UCSD-AML1 (cell line): ENCODE measurements at regions not wholly inside any gene's neighbourhood (a gene's known extent, or its start where the extent isn't known, plus 50 kb on each side); places are given as distances from the start of the nearest gene placed in this dataset.

Experiments used
- DNase-seq: peaks from one replicate; lab custom pipeline; 2025; ENCODE audit not compliant: unreplicated experiment; lab: John Stamatoyannopoulos, UW

GRCh38 chr2:15038366-15039364 lies 406.1 kb downstream of the LRATD1 start:
- no peak for DNase-seq

DNA sequence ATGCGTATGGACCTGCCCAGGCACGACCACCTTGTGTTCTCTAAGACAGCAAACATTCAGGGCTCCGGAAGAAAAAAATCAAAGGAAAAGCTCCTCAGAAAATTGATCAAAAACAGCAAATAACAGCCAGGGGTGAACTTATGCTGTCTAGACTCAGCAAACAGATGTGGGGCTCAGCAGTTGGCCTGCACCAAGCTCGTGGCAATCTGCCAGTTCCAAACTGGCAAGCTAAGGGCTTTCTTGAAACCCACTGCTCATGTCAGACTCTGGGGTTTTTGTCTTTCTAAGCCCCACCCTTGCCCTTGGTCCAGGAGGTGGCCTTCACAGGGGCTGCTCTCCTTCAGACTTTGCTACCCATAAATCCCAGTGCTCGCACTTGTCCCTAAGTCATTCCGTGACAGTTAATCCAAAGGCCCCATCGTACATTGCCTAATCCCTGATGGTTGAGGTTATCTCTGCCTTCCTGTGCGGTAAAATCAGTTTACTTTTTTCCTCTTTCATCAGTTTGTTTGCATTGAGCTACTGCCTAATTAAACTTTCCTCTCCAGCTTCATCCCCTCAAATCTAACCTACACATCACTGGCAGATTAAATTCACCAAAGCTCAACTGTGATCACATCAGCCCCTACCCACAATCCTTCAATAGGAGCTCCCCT lies 408.0 kb downstream of the LRATD1 start:
- DNase-seq: no peak

DNA sequence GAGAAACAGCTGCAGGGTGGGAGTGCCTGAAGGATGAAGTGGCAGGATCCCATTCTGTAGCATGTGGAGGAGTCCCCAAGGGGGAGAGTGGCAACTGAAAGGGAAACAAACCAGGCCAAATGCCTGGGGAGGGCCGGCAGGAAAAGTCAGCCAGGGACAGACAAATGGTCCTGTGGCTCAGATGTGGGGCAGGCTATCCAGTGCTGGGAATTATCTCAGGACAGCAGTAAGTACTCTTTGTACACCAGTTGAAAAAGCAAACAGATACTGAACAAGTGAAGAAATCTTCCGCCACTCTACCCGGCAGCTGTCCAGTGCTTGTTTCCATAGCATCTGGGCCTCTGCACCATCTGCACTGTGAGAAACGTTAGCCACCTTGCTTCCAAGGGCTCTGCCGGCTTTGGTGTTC lies 408.9 kb downstream of the LRATD1 start:
- no peak for DNase-seq

DNA sequence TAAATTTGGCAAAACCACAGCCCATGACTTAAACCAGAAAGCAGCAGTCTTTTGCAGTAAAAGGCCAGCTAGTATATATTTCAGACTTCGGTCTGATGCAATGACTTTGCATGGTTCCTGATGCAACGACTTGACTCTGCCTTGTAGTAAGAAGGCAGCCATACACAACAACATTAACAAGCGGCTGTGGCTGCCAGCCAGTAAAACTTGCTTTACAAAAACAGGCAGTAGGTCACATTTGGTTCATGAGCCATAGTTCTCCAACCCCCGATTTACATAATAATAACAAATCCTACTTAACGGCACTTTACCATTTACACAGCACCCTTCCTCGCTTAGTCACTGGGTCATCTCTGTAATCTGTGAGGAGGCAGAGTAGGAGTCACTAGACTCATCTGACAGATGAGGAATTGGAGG lies 410.3 kb downstream of the LRATD1 start:
- DNase-seq: no peak

DNA sequence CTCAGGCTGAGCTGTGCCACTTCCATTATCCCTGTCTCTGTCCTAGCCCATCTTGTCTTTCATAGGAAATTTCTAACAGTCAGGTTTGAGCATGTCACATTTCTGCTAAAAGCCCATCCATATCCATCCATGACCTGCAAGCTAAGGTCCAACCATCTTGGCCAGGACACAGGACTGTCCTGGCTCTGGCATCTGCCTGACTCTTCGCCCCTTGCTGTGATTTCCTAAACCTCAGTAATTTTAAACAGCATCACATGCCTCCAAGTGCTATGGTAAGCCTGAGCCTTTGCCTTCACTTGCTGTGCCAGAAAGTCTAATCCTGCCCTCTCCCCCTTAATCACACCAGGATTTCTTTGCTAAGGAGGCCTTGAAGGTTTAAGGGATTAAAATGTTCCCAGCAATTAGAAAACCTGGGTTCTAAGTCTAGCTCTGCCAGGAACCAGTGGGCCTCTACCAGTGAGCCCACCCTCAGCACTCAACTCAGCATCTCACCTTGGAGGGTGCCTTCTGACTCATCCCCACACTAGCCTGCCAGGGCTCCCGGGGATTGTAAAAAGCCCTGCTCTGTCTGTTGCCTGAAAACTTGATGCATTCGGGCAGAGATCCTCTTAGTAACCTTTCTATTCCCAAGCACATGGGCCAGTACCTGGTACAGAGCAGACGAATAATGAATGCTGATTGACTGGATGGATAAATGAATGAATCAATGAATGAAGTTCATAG lies 411.0 kb downstream of the LRATD1 start:
- no peak for DNase-seq

DNA sequence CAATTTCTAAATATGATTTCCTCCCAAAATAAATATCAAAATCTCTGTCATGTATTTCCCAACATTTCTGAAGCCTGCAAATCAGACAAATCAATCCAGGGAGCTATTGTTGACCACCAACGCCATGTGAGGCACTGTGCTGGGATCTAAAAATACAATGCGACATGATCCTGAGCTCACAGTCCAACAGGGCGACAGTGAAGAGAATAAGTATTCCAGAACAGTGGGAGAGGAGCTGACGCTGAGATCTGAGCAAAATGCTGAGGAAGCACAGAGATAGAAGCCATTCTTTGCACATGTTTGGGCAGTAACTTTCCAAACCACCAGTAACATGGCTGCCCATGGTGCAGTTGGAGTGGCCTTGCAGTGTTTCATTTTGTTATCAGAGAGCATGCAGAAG lies 412.5 kb downstream of the LRATD1 start:
- DNase-seq: no peak

- DNase-seq: no peak
Measured at GRCh38 chr2:15047184-15047583, 414.7 kb downstream of the LRATD1 start.

DNA sequence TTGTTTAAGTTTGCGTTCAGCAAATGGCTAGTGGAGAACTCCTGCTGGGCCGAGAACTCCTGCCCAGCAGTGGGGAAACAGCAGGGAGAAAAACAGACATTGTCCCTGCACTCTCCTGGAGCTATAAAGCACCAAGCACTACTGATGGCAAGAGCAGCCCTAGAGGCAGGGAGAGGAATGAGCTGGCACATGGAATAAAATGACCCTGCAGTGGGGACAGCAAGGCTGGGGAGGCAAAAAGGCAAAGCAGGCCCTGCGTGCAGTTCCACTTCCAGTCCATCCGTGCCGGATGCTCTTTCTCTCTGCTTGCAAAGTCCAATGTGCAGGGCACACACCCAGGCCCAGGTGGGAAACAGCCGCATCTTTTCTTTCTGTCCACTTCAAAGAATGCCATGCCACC lies 415.5 kb downstream of the LRATD1 start:
- no peak for DNase-seq

DNA sequence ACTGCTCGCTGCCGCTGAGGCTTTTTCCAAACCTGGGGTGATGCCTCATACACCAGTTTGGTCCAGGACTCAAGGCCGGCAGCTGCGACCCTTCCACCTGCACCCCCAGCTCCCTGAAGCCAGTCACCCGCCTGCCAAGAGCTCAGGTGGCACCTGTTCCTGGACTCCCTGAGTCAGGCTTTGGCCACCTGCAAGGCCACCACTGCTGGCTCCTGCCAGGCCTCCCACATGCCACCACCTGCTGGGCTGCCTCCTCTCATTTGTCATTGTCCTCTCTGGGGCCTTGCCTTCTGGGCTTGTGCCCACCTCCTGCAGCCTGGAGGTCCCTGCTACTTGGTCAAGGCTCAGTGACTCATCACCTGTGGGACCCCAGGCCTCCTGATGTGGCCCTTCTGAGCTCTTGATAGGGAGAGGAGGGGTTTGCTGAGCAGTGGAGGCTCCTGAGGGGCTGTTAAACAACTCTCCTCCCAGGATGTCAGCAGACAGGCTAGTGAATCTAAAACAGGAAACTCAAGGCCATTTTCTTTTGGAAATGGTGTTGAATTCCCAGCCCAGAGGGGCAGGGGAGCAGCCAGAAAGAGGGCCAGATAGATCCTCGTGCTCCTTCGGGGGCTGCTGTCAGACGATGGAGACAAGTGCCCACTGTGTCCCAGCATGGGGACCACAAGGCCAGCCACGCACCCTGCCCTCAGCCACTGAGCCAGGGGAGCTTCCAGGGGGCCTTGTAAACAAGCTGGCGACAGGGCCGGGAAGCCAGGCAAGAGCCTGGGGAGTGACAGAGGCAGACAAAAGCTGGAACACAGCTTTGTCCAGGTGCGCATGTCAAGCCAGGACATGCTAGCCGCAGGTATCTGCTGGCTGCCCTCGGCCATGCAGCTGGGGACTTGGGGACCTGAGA lies 416.8 kb downstream of the LRATD1 start:
- no peak for DNase-seq

GRCh38 chr2:15050483-15050882 lies 418.0 kb downstream of the LRATD1 start:
- no peak for DNase-seq

DNA sequence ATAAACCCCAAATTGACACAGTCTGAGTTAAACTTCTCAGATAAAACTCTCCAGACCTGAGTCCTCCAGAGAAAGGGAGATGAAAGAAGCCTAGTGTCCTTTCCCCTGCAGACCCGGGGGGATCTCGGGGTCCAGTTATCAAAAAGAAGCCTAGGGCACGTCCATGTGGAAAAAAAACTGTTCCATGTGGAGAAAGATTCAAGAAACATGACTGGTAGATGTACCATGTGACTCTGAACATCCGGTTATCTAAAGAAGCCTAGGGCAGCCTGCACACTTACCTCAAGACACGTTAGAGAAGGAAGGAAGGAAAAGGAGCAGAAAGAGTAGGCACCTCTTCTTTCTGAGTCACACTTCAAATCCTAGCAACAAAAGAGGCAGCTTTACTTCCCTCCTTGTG lies 421.0 kb downstream of the LRATD1 start:
- DNase-seq: no peak

DNA sequence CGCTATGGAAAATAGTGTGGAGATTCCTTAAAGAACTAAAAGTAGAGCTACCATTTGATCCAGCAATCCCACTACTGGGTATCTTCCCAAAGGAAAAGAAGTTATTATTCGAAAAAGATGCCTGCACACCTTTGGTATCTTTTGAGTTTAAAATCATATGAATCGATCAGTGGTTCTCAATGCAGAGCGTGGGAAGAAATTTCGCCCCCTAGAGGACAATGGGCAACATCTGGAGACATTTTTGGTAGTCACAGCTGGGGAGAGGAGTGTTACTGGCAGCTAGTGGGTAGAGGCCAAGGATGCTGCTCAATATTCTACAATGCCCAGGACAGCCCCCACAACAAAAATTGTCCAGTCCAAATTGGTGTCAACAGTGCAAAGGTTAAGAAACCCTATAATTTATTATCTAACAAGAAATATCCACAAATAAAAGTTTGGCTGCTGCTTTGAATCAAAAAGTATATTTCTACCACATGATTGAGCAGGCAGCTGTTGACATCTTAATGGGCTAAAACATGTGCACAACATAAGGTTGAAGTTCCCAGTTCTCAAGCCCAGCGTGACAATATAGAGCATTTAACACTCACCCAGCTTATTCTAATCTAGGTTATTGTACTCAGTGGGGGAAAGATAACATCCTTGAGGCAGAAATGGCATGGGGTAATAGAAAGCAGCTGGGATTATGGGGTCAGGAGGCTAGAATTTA lies 425.7 kb downstream of the LRATD1 start:
- DNase-seq: no peak

DNA sequence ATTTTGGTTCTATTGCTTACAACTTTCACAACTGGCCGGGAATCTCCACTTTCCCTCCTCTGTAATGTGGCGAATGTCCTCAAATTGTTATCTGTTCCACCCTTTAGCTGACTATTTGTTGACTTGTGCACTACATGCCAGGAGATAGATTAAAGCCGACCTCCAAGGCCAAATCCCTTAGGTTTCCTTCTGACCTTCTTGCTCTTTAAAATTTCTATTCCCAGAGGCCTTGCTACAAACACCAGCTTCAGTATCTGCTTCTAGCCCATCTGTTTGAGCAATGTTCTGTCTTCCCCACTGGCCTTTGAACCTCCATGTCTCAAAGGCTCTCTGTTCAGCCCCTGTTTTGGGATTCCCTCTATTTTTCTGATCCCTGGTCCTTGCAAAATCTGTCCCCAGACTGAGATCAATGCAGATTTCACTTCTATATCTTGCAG lies 426.2 kb downstream of the LRATD1 start:
- DNase-seq: no peak

GRCh38 chr2:15059870-15060512 lies 427.5 kb downstream of the LRATD1 start:
- DNase-seq: no peak

DNA sequence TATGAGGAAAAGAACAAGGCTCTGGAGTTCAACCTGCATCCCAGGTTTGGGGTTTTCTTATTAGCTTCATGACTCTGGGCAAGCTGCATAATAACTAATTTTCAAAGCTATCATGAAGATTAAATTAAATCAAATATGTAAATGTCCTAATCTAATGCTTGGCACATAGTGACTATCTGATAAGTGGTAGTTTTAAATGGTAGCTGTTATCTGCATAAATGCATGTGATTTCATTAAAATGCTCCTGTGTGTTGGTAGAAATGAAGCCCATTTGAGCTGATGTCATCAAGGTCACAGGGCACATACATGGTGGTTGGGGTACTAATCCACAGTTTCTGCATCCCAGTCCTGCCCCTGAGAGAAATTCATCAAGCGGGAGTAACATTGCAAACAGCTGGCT lies 428.8 kb downstream of the LRATD1 start:
- no peak for DNase-seq

DNA sequence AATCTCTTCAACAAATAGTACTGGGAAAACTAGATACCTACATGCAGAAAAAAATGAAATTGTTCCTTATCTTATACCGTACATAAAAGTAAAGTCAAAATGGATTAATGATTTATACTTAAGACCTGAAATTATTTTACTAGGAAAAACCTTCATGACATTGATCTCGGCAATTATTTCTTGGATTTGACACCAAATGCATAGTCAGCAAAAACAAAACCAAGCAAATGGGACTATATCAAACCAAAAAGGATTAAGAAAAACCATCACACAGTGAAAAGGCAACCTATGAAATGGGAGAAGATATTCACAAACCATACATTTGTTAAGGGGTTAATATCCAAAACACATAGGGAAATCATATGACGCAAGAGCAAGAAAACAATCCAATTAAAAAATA lies 433.6 kb downstream of the LRATD1 start:
- no peak for DNase-seq

DNA sequence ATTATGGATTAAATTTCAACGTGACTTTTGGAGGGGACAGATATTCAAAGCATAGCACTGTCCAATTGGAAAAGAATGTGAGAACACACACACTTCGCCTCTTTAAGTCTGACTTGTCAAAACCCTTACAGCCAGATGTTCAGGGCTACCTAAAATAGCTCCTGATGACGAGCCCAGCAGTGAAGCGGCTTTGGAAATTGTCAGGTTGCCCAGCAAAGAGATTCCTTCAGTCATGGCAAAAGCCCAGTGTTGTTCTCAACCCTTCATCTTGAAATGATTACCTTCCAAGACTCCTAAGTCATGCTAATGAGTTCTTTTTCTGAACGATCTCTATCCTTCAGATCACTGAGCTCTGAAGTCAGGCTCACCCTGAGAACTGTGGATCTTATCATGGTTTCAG lies 436.6 kb downstream of the LRATD1 start:
- no peak for DNase-seq

DNA sequence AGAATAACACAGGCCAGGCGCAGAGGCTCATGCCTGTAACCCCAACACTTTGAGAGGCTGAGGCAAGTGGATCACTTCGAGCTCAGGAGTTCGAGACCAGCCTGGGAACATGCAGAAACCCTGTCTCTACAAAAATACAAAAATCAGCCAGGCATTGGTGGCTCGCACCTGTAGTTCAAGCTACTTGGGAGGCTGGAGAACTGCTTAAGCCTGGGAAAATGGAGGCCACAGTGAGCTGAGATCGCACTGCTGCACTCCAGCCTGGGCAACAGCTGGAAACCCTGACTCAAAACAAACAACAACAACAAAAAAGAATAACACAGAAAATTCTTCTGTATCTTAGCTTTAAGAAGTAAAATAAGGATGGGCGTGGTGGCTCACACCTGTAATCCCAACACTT lies 440.3 kb downstream of the LRATD1 start:
- DNase-seq: no peak

- DNase-seq: no peak
Measured at GRCh38 chr2:15073664-15074063, 441.1 kb downstream of the LRATD1 start.
